Stimulated activated CD8-positive, alpha-beta memory T cell treated with anti-CD3 and anti-CD28 coated beads, Interleukin-15, amount 100 ng/mL, for 1 hour (primary cell): ENCODE measurements at regions not wholly inside any gene's neighbourhood (a gene's known extent, or its start where the extent isn't known, plus 50 kb on each side); places are given as distances from the start of the nearest gene placed in this dataset.

ENCODE experiments used
- DNase-seq: peaks from one replicate; pipeline ENCODE4 v3.0.0-alpha.2; 2020; ENCODE audit warnings: low read depth

- DNase-seq = no peak
Measured at GRCh38 chr6:168384045-168385036, 56.6 kb upstream of the SMOC2 start.

- no peak for DNase-seq
Measured at GRCh38 chr6:168385037-168385759, 55.8 kb upstream of the SMOC2 start.

GRCh38 chr6:168385858-168386735 is 54.9 kb upstream of the SMOC2 start:
- DNase-seq = no peak

GRCh38 chr6:168386973-168387372 is 54.0 kb upstream of the SMOC2 start:
- DNase-seq = no peak

GRCh38 chr6:168387426-168387825 is 53.6 kb upstream of the SMOC2 start:
- no peak for DNase-seq

GRCh38 chr6:168387911-168388310 is 53.1 kb upstream of the SMOC2 start:
- no peak for DNase-seq

- no peak for DNase-seq
Measured at GRCh38 chr6:168388641-168389633, 52.0 kb upstream of the SMOC2 start.

GRCh38 chr6:168390749-168391420 is 50.1 kb upstream of the SMOC2 start:
- no peak for DNase-seq
